OCI-LY1 (cell line): ENCODE measurements at regions not wholly inside any gene's neighbourhood (a gene's known extent, or its start where the extent isn't known, plus 50 kb on each side); places are given as distances from the start of the nearest gene placed in this dataset.

Experiments
- H2AFZ ChIP-seq: fragments of 200-600 bp; sonication (generic), shearing (Covaris generic); 2 replicates; pipeline ENCODE4 v1.6.0; 2014; ENCODE audit warnings: antibody characterized with exemption, mild to moderate bottlenecking, low read length
- H3F3A ChIP-seq: fragments of 200-600 bp; sonication (generic), shearing (Covaris generic); 2 replicates; pipeline ENCODE4 v1.6.0; 2014; ENCODE audit warnings: mild to moderate bottlenecking, antibody characterized with exemption, low read length, moderate library complexity; ENCODE audit not compliant: insufficient read depth
- H3K27ac ChIP-seq: fragments of 200-600 bp; sonication (generic); 2 replicates; pipeline ENCODE4 v1.5.1; 2014; ENCODE audit warnings: low read length, mixed run types, mild to moderate bottlenecking, low read depth; ENCODE audit not compliant: poor library complexity, severe bottlenecking
- H3K27me3 ChIP-seq: fragments of 200-600 bp; sonication (generic); 2 replicates; pipeline ENCODE4 v1.6.0; 2014; ENCODE audit warnings: antibody characterized with exemption, mild to moderate bottlenecking, low read length, moderate library complexity; ENCODE audit not compliant: insufficient read depth
- H3K36me3 ChIP-seq: fragments of 200-600 bp; sonication (generic); 2 replicates; pipeline ENCODE4 v1.6.1; 2014; ENCODE audit warnings: mild to moderate bottlenecking, antibody characterized with exemption, low read length, moderate library complexity, mixed read lengths; ENCODE audit not compliant: insufficient read depth
- H3K4me1 ChIP-seq: fragments of 200-600 bp; sonication (generic); 2 replicates; pipeline ENCODE4 v1.5.1; 2014; ENCODE audit warnings: mild to moderate bottlenecking, low read length, moderate library complexity; ENCODE audit not compliant: insufficient read depth, severe bottlenecking
- H3K4me2 ChIP-seq: fragments of 200-600 bp; sonication (generic), shearing (Covaris generic); 2 replicates; pipeline ENCODE4 v1.6.1; 2014; ENCODE audit warnings: low read length
- H3K4me3 ChIP-seq: fragments of 200-600 bp; sonication (generic); 2 replicates; pipeline ENCODE4 v1.5.1; 2014; ENCODE audit warnings: low read length, low read depth, mild to moderate bottlenecking, mixed read lengths; ENCODE audit not compliant: poor library complexity, severe bottlenecking
- H3K79me2 ChIP-seq: fragments of 200-600 bp; shearing (Covaris generic); 2 replicates; pipeline ENCODE4 v1.6.1; 2016; ENCODE audit warnings: mixed run types, low read length, mixed read lengths; ENCODE audit not compliant: insufficient read depth
- H3K9ac ChIP-seq: fragments of 200-600 bp; sonication (generic), shearing (Covaris generic); 2 replicates; pipeline ENCODE4 v1.6.1; 2014; ENCODE audit warnings: mild to moderate bottlenecking, low read length, mixed read lengths
- H3K9me2 ChIP-seq: fragments of 200-600 bp; sonication (generic), shearing (Covaris generic); 2 replicates; pipeline ENCODE4 v1.6.1; 2014; ENCODE audit warnings: low read depth, mild to moderate bottlenecking, low read length, mixed read lengths
- H3K9me3 ChIP-seq: fragments of 200-600 bp; shearing (Covaris generic); 2 replicates; pipeline ENCODE4 v1.6.1; 2014; ENCODE audit warnings: low read length, mixed read lengths
- H4K20me1 ChIP-seq: fragments of 200-600 bp; sonication (generic), shearing (Covaris generic); 2 replicates; pipeline ENCODE4 v1.6.0; 2016; ENCODE audit warnings: mild to moderate bottlenecking, low read length; ENCODE audit not compliant: insufficient read depth
- EZH2 ChIP-seq: fragments of 200-600 bp; sonication (generic), shearing (Covaris generic); IDR thresholded peaks from 2 replicates; pipeline ENCODE4 v1.8.0; 2017; ENCODE audit warnings: borderline replicate concordance, mixed run types, mild to moderate bottlenecking, antibody characterized with exemption, low read length, moderate library complexity, mixed read lengths
- TF ChIP-seq, protein P1 (sequence below): fragments of 200-600 bp; sonication (generic), shearing (Covaris generic); IDR thresholded peaks from 2 replicates; pipeline ENCODE4 v1.5.1; 2017; ENCODE audit warnings: mild to moderate bottlenecking, antibody characterized with exemption, low read length, moderate library complexity, mixed read lengths

GRCh38 chr2:6254441-6254840, 562.3 kb downstream of the SOX11 start:
- H3K4me3 ChIP-seq: no peak overlapping the region
- H3K9ac ChIP-seq: no peak overlapping the region
- peaks cover 85% of the 10 kb centered on the region for H3K4me1 ChIP-seq
- H2AFZ ChIP-seq: no peak overlapping the region
- H3K4me2 ChIP-seq: peak overlapping the region; percentile 5; the same call in 1 of the 2 replicates
- no peaks in the 10 kb centered on the region for H3F3A ChIP-seq
- no peaks in the 10 kb centered on the region for H4K20me1 ChIP-seq
- peak overlapping the region; percentile 63 for H3K27ac ChIP-seq
- no peaks in the 10 kb centered on the region for H3K79me2 ChIP-seq
- no peaks in the 10 kb centered on the region for H3K27me3 ChIP-seq
- no peaks in the 10 kb centered on the region for H3K9me2 ChIP-seq
- no peaks in the 10 kb centered on the region for H3K36me3 ChIP-seq
- no peaks in the 10 kb centered on the region for H3K9me3 ChIP-seq
- TF ChIP-seq, protein P1, sequence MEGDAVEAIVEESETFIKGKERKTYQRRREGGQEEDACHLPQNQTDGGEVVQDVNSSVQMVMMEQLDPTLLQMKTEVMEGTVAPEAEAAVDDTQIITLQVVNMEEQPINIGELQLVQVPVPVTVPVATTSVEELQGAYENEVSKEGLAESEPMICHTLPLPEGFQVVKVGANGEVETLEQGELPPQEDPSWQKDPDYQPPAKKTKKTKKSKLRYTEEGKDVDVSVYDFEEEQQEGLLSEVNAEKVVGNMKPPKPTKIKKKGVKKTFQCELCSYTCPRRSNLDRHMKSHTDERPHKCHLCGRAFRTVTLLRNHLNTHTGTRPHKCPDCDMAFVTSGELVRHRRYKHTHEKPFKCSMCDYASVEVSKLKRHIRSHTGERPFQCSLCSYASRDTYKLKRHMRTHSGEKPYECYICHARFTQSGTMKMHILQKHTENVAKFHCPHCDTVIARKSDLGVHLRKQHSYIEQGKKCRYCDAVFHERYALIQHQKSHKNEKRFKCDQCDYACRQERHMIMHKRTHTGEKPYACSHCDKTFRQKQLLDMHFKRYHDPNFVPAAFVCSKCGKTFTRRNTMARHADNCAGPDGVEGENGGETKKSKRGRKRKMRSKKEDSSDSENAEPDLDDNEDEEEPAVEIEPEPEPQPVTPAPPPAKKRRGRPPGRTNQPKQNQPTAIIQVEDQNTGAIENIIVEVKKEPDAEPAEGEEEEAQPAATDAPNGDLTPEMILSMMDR: no peak
- TF ChIP-seq EZH2: no peak

- Histone ChIP-seq H3K9ac (no peak overlapping the region), H3K9me2 (no peaks in the 10 kb centered on the region), H3K4me1 (peaks cover 19% of the 10 kb centered on the region), H3F3A (no peaks in the 10 kb centered on the region), H3K27me3 (no peaks in the 10 kb centered on the region), H3K79me2 (no peaks in the 10 kb centered on the region), H3K36me3 (no peaks in the 10 kb centered on the region), H3K4me3 (no peak overlapping the region), H3K9me3 (no peaks in the 10 kb centered on the region), H4K20me1 (no peaks in the 10 kb centered on the region), H3K27ac (no peak overlapping the region), H2AFZ (peak overlapping the region; percentile 35), H3K4me2 (no peak overlapping the region)
- TF ChIP-seq, protein P1: no peak
- no peak for TF ChIP-seq EZH2
Measured at GRCh38 chr2:6264198-6264597, 572.0 kb downstream of the SOX11 start.

GRCh38 chr2:6281524-6281923, 584.2 kb downstream of the CMPK2 start:
- H4K20me1 ChIP-seq: no peaks in the 10 kb centered on the region
- no peak overlapping the region for H3K9ac ChIP-seq
- TF ChIP-seq, protein P1: no peak
- TF ChIP-seq EZH2: no peak
- H3K4me2 ChIP-seq: no peak overlapping the region
- H3K27me3 ChIP-seq: no peaks in the 10 kb centered on the region
- peaks cover 9% of the 10 kb centered on the region for H3K4me1 ChIP-seq
- H3K79me2 ChIP-seq: no peaks in the 10 kb centered on the region
- no peak overlapping the region for H3K27ac ChIP-seq
- no peaks in the 10 kb centered on the region for H3K36me3 ChIP-seq
- H3F3A ChIP-seq: no peaks in the 10 kb centered on the region
- H3K4me3 ChIP-seq: no peak overlapping the region
- H3K9me2 ChIP-seq: no peaks in the 10 kb centered on the region
- peak overlapping the region; percentile 23; the same call in 1 of the 2 replicates for H2AFZ ChIP-seq
- peaks cover 4% of the 10 kb centered on the region; the same call in 1 of the 2 replicates for H3K9me3 ChIP-seq
